ENCODE measurements at regions not wholly inside any gene's neighbourhood (a gene's known extent, or its start where the extent isn't known, plus 50 kb on each side); places are given as distances from the start of the nearest gene placed in this dataset.
A peak's percentile ranks its signal among the peaks of the same experiment; 100 is the strongest.
"Not testable (repeated sequence)": the region's sequence is repeated elsewhere in the genome, so short reads cannot be mapped to it uniquely, and the experiment has no call there.

DNA sequence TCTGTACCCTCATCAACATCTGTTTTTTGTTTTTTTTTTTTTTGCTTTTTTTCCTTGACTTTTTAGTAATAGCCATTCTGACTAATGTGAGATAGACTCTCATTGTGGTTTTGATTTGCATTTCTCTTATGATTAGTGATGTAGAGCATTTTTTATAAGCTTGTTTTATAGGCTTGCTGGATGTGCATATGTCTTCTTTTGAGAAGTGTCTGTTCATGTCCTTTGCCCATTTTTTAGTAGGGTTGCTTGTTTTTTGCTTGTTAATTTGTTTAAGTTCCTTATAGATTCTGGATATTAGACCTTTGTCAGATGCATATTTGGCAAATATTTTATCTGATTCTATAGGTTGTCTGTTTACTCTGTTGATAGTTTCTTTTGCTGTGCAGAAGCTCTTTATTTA, 53.5 kb upstream of the FAR1 start:
- not testable (repeated sequence) for DNase-seq (ENCODE audit: low spot score)

DNA sequence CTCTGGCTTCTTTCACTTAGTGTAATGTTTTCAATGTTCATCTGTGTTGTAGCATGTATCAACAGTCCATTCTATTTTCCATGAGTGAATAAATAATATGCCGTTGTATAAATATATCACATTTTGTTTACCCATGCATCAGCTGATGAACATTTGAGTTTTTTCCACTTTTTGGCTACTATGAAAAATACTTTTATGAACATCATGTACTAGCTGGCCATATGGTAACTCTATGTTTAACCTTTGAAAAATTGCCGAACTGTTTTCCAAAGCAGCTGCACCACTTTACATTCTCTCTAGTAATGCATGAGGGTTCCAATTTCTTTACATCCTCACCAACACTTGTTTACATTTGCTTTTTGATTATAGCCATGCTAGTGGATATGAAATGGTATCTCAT, 59.8 kb upstream of the FAR1 start:
- no peak for DNase-seq (ENCODE audit: low spot score)

DNA sequence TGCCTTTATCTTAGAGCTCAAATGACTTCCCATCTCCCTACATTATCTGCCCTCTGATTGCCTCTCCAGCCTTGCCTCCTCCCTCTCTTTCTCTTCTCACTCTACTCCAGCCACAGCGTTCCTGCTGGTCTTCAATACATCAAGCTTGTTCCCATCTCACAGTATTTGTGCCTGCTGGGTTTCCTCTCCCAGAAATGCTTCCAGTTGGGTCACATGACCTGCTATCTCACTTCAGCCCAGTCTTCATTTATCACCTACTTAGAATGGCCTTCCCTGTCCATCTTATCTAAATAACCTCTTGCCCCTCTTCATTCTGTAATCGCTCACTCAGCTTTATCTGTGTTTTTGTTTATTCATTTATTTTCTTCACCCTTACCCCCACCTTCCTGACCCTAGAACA, 61.8 kb upstream of the FAR1 start:
- DNase-seq (ENCODE audit: low spot score) = no peak

DNA sequence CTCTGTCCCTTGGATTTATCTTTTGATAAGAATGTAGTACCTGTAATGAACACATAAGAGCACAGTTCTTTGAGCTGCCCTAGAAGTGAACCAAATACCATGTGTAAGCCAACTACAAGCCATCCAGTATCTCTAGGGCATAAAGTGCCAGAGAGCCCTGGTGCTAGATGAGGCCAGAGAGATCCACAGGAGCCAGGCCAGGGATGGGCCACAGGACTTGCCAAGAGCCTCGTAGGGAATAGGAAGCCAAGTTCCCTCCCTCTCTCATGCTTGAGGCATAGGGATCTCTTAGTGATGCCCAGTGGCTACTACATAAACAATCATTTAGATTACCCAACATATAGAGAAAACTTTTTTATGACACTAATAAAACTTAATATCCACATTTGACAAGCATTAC, 64.8 kb upstream of the FAR1 start:
- DNase-seq (ENCODE audit: low spot score) = no peak

DNA sequence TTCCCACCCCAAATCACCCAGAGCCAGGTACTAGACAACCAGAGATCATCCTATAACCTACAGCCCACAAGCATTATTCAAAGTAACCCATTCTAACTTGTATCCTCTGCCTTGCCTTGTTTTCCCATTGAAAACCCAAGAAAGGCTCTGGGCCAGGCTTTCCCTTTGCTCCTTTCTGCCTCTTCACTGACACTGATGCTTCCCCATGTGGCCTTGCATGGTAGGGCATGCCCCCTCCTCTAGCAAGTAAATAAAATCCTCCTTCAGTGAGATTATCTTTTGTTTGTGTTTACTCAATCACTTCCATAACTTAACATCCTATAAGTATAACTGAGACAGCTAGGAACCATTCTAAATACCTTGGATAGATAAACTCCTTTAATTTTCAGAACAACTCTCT, 65.6 kb upstream of the FAR1 start:
- DNase-seq (ENCODE audit: low spot score) = no peak

DNA sequence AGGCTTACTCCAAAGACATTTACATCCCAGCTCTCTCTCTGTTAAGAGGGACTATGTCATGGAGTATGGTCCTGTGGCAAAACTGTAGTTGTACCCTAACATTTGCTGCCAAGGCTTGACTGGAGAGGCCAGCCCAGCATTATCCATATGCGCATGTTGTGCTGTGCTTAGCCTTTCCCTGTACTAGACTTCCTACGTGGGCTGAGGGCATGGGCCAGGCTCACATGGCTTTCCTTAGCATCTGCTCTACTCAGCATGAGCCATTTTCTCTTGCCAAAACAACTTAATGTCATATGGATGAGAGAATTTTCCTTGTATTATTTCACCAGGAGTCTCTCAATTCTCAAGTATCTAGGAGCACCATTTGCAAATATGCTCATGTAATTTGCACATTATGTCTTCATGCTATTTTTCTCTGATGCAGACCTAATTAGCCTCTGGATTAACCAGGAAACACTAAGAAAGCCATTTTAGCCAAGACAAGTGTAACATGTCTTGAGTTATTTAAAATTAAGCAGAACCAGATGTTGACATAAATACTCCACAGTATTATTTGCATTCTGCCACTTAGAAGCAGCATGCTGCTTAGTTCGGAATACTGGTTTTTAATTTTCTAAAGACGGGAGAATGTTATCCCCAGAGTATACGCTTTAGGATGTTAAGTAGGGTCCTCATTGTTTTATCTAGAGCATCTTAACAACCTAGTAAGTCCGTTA, 71.7 kb upstream of the FAR1 start:
- DNase-seq (ENCODE audit: low spot score) = no peak

DNA sequence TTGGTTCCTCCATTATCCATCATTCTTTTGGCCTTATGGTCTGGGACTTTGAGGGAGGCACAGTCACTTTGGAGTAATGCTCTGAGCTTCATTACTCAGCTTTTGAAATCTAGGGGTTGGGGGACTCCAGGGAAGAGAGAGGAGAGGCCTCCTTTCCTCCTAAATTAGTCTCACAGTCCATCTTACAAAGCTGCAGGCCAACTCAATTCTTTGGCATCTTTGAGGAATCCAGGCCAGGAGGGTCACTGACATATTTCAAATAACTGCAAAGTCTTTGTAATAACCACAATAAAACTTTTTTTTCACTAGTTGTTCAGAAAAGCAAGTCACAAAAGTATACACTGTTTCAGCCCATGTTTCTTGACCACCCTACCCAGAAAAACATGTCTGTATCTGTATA, 73.3 kb upstream of the FAR1 start:
- DNase-seq (ENCODE audit: low spot score) = no peak

DNA sequence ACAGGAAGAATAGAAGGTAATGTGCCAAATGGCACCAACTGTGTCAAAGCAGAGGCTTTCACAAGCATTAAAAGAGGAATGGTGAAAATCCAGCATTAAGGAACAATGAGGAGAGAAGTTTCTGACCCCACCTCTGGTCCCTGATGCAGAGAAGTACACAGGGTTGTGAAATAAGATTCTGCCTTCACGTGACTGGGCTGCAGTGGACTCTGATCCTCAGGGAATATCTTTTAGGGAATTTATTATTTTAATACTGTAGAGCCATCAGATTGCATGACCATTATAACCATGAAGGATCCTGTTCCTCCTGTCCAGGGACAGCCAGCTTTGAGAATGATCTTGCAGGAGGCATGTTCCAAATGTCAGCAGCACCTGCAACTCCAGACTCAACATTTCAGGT, 74.4 kb upstream of the FAR1 start:
- no peak for DNase-seq (ENCODE audit: low spot score)

DNA sequence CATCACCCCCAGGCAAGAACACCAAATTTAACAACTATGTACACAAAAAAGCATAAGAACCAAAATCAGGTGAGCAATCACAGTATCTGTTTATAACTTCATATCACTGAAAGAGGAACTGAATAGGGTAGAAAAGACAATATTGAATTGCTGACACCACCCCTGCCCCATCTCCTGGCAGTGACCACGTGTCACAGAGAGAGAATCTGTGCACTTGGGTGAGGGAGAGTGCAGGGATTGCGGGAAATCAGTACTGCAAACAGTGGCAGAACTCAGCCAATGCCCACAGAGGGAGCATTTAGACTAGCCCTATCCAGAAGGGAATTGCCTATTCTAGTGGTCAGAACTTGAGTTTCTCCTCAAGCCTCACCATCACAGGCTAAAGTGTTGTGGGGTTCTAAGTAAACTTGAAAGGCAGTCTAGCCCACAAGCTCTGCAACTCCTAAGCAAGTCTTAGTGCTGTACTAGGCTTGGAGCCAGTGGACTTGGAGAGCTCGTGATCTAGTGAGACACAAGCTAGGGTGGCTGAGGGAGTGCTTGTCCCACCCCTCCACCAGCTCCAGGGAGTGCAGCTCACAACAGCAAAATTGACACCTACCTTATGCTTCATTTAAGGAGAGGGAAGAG, 82.8 kb upstream of the PTH start:
- no peak for DNase-seq (ENCODE audit: low spot score)

DNA sequence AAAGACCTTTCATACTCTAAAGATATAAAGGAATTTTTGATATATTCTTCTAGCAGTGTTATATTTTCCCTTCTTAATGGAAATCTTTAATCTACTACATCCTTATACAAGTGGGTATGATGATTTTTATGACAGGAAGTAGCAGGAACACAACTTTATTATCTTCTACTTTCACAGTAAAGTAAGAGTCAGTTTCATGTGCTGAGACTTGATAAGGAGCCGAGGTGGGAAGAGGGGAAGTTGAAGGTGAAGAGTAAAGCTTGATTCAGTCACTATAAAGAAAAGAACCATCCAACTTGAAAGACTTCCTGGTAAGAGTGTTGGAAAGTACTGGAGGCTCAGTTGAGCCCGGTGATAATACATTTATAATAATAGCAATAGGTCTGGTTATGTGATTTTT, 82.1 kb upstream of the PTH start:
- DNase-seq (ENCODE audit: low spot score) = no peak

DNA sequence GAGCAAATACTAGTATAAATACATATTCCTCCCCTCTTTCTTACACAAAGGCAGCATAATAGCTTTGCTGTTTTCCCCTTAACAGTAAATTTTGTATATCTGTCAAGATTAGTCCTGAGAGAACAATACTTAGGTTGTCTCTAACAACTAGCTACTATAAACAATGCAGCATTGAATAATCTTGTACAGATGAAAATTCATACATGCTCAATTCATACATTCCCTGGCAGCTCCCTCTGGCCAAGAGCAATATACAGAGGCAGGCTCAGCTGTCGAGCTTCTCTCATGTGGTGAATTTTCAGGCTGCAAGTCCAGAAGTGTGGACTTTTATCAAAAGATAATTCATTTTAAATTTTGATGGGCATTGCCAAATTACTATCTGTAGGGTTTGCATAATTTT, 81.2 kb upstream of the PTH start:
- DNase-seq (ENCODE audit: low spot score) = no peak

DNA sequence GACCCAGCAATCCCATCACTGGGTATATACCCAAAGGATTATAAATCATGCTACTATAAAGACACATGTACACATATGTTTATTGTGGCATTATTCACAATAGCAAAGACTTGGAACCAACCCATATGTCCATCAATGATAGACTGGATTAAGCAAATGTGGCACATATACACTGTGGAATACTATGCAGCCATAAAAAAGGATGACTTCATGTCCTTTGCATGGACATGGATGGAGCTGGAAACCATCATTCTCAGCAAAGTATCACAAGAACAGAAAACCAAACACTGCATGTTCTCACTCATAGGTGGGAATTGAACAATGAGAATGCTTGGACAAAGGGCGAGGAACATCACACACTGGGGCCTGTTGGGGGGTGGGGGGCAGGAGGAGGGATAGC, 79.6 kb upstream of the PTH start:
- not testable (repeated sequence) for DNase-seq (ENCODE audit: low spot score)

DNA sequence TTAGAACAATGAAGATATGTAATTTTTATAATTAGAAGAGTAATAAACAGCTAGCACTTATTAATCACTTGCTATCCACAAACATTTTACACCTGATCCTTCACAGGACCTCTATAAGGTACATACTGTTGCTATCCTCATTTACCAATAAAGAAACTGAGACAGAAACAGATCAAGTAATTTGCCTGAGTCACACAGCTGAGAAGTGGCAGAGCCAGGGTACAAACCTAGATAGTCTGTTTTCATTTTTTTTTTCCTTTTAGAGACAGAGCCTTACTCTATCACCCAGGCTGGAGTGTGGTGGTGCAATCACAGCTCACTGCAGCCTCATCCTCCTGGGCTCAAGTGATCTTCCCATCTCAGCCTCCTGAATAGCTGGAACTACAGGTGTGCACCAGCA, 71.8 kb upstream of the PTH start:
- DNase-seq (ENCODE audit: low spot score) = no peak

DNA sequence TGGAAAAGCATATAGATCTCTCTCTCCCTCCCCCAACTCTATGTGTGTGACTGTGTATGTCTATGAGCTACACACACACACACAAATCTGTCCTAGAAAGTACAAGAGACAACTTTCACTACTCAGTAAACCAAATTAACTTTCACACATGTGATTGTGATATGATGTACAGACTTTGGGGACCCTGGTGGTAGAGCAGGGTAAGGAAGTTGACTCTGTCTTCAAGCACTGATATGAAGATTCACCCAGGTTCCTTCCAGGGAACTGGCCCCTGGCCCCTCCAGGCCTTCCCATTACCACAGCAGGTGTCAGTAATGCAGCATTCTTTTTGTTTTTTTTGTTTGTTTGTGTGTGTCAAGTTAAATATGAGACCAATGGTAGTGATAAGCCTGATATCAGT, 66.1 kb upstream of the PTH start:
- no peak for DNase-seq (ENCODE audit: low spot score)

DNA sequence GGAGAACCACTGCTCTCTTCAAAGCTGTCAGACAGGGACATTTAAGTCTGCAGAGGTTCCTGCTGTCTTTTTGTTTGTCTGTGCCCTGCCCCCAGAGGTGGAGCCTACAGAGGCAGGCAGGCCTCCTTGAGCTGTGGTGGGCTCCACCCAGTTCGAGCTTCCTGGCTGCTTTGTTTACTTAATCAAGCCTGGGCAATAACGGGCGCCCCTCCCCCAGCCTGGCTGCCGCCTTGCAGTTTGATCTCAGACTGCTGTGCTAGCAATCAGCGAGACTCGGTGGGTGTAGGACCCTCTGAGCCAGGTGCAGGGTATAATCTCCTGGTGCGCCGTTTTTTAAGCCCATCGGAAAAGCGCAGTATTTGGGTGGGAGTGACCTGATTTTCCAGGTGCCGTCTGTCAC, 64.5 kb upstream of the PTH start:
- peak; percentile 46 for DNase-seq (ENCODE audit: low spot score)

DNA sequence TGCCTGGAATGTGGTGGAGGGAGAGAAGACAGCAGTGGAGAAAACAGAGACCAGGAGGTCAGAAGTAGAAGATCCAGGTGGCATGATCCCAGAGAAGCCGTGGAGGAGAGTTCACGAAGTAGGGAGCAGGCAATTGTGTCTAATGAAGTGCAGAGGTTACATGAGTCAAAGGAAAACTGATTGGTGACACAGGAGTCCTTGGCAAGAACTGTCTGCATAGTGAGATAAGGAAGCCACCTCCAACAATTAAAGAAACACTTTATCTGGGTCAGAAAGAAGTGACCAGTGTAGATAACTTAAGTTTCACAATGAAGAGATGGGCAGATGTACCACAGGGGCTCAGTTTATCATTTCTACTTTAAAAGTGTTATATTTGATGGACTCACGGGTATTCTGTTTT, 57.0 kb upstream of the PTH start:
- DNase-seq (ENCODE audit: low spot score) = no peak

DNA sequence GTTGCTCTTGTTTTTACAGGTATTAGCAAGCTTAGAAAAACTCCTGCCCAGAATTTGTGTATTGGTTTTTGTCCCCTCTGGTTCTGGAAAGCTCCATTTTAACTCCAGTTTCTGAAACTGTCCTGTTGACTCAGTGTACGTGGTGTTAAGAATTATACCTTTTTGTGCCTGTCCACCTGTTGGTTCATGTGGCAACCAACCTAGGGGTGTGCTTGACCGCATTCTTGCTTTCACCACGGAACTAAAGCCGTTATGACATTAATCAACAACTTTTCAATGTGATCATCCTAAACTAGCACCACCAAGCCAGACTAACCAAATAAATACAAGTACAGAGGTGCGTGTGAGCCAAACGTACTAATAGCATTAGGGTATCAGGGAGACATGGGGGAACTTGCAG, 56.0 kb upstream of the PTH start:
- no peak for DNase-seq (ENCODE audit: low spot score)

DNA sequence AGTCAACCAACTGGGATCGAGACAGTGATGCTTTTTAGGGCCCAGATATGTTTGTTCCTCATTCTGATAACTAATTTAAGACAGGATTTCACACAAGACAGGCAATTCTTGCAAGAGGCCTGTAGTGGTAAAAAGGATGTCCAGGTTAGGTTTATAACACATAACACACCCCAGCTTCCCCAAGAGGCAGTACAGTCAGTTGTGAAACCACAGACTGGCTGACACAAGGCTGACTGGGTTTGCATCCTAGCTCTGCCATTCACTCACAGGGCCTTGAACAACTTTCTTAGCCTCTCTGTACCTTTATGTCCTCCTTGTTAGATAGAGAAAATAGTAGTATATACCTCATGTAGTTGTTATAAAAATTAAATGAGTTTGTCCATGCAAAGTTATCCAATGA, 55.0 kb upstream of the PTH start:
- DNase-seq (ENCODE audit: low spot score) = no peak

DNA sequence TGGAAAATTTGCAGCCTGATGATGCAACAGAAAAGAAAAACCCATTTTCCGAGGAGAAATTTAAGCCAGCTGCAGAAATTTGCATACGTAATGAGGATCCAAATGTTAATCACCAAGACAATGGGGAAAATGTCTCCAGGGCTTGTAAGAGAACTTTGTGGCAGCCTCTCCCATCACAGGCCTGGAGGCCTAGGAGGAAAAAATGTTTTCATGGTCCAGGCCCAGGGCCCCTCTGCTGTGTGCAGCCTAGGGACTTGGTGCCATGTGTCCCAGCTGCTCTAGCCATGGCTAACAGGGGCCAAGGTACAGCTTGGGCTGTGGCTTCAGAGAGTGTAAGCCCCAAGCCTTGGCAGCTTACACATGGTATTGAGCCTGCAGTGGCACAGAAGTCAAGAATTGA, 50.3 kb upstream of the PTH start:
- DNase-seq (ENCODE audit: low spot score) = not testable (repeated sequence)

All from HT-29 (cell line).